ENCODE measurements at regions not wholly inside any gene's neighbourhood (a gene's known extent, or its start where the extent isn't known, plus 50 kb on each side); places are given as distances from the start of the nearest gene placed in this dataset.

DNA sequence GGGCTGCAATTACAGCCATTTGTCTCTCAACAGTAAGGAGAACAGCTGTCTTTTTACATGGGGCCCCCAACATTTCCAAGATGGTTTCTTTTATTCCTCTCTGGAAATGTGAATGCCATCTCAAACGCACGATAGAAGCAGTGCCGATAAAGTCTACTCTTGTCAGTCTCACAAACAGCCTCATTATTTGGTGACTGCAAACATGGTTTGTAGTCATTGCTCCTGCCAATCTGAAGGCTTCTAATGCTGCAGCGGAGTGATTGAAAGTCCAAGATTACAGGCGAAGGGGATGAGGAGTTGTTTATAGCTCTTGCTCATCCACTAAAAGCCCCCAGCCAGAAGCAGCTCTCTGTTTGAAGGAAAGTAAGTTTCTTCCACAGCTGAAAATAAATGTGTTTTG is 657.1 kb downstream of the CBLN4 start:
- Histone ChIP-seq H3K79me2 (ENCODE audit: insufficient read depth, low read length) (no peaks in the 10 kb centered on the region), H4K20me1 (ENCODE audit: insufficient read depth, low read length, poor library complexity, severe bottlenecking) (no peaks in the 10 kb centered on the region), H3F3A (ENCODE audit: low read depth) (no peaks in the 10 kb centered on the region), H3K9me2 (replicated peaks; ENCODE audit: low read depth, low read length) (no peaks in the 10 kb centered on the region), H3K4me3 (ENCODE audit: low read length, poor library complexity, severe bottlenecking) (no peak overlapping the region), H3K9me3 (ENCODE audit: insufficient read depth, low read depth, low read length) (no peaks in the 10 kb centered on the region), H3K27me3 (ENCODE audit: insufficient read depth, low read length, poor library complexity, severe bottlenecking) (no peaks in the 10 kb centered on the region), H3K9ac (ENCODE audit: low read depth, low read length, poor library complexity, severe bottlenecking) (no peak overlapping the region), H3K4me2 (ENCODE audit: low read depth, low read length, poor library complexity, severe bottlenecking) (no peak overlapping the region), H3K4me1 (ENCODE audit: insufficient read depth, low read length, poor library complexity, severe bottlenecking) (no peaks in the 10 kb centered on the region), H3K36me3 (ENCODE audit: insufficient read depth, low read length) (no peaks in the 10 kb centered on the region), H2AFZ (ENCODE audit: low read length) (no peak overlapping the region)
- TF ChIP-seq, protein P1, sequence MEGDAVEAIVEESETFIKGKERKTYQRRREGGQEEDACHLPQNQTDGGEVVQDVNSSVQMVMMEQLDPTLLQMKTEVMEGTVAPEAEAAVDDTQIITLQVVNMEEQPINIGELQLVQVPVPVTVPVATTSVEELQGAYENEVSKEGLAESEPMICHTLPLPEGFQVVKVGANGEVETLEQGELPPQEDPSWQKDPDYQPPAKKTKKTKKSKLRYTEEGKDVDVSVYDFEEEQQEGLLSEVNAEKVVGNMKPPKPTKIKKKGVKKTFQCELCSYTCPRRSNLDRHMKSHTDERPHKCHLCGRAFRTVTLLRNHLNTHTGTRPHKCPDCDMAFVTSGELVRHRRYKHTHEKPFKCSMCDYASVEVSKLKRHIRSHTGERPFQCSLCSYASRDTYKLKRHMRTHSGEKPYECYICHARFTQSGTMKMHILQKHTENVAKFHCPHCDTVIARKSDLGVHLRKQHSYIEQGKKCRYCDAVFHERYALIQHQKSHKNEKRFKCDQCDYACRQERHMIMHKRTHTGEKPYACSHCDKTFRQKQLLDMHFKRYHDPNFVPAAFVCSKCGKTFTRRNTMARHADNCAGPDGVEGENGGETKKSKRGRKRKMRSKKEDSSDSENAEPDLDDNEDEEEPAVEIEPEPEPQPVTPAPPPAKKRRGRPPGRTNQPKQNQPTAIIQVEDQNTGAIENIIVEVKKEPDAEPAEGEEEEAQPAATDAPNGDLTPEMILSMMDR (conservative IDR thresholded peaks at IDR 0.05; ENCODE audit: low read length) = no peak
- TF ChIP-seq EZH2phosphoT487 (IDR thresholded peaks at IDR 0.05; ENCODE audit: borderline replicate concordance) = no peak

DNA sequence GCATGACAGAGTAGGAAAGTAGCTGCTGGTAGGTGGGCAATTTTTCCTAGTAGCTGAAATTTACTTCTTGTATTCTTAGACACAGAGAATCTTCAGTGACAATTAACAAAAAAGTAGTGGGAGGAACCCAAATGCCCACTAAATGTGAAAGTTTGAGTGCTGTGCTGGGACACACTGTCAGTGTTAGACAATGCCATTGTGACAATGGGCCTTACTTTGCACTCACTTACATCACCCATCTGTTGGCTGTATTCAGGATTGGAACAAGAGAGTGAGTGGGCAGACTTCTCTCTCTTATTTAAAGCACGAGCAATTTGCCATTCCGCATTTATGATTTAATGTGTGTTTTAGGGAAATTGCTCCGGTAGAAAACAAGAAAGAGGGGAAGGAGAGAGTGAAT is 662.5 kb downstream of the CBLN4 start:
- H3K4me3 ChIP-seq (ENCODE audit: low read length, poor library complexity, severe bottlenecking) = no peak overlapping the region
- no peaks in the 10 kb centered on the region for H3K79me2 ChIP-seq (ENCODE audit: insufficient read depth, low read length)
- no peaks in the 10 kb centered on the region for H4K20me1 ChIP-seq (ENCODE audit: insufficient read depth, low read length, poor library complexity, severe bottlenecking)
- TF ChIP-seq EZH2phosphoT487 (IDR thresholded peaks at IDR 0.05; ENCODE audit: borderline replicate concordance) = no peak
- TF ChIP-seq, protein P1 (conservative IDR thresholded peaks at IDR 0.05; ENCODE audit: low read length) = no peak
- no peak overlapping the region for H3K4me2 ChIP-seq (ENCODE audit: low read depth, low read length, poor library complexity, severe bottlenecking)
- no peaks in the 10 kb centered on the region for H3K9me3 ChIP-seq (ENCODE audit: insufficient read depth, low read depth, low read length)
- no peaks in the 10 kb centered on the region for H3F3A ChIP-seq (ENCODE audit: low read depth)
- H3K9ac ChIP-seq (ENCODE audit: low read depth, low read length, poor library complexity, severe bottlenecking) = no peak overlapping the region
- no peaks in the 10 kb centered on the region for H3K9me2 ChIP-seq (replicated peaks; ENCODE audit: low read depth, low read length)
- no peak overlapping the region for H2AFZ ChIP-seq (ENCODE audit: low read length)
- H3K36me3 ChIP-seq (ENCODE audit: insufficient read depth, low read length) = no peaks in the 10 kb centered on the region
- H3K27me3 ChIP-seq (ENCODE audit: insufficient read depth, low read length, poor library complexity, severe bottlenecking) = no peaks in the 10 kb centered on the region
- no peaks in the 10 kb centered on the region for H3K4me1 ChIP-seq (ENCODE audit: insufficient read depth, low read length, poor library complexity, severe bottlenecking)

DNA sequence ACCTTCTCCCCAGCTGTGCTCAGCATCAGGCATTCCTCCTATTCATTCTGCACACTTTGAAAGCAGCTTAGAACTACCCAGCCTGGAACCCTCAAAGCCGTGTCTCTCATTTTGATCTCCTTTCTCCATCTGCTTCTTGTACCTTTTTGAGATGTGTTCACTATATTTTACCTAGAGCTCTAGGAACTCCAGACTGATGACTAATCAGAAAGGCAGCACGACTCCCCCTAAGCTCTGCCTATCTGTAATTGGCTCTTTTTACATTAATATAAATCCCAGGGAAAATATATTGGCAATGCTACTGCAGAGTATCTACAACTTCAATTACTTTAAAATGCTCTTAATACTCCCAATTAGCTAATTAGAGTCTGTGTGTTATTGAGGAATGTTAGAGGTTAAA is 671.5 kb downstream of the CBLN4 start:
- no peak overlapping the region for H3K4me2 ChIP-seq (ENCODE audit: low read depth, low read length, poor library complexity, severe bottlenecking)
- no peak overlapping the region for H2AFZ ChIP-seq (ENCODE audit: low read length)
- no peaks in the 10 kb centered on the region for H3K9me3 ChIP-seq (ENCODE audit: insufficient read depth, low read depth, low read length)
- no peak for TF ChIP-seq EZH2phosphoT487 (IDR thresholded peaks at IDR 0.05; ENCODE audit: borderline replicate concordance)
- TF ChIP-seq, protein P1 (conservative IDR thresholded peaks at IDR 0.05; ENCODE audit: low read length) = no peak
- H3K36me3 ChIP-seq (ENCODE audit: insufficient read depth, low read length) = no peaks in the 10 kb centered on the region
- H3K79me2 ChIP-seq (ENCODE audit: insufficient read depth, low read length) = no peaks in the 10 kb centered on the region
- no peak overlapping the region for H3K9ac ChIP-seq (ENCODE audit: low read depth, low read length, poor library complexity, severe bottlenecking)
- no peaks in the 10 kb centered on the region for H3F3A ChIP-seq (ENCODE audit: low read depth)
- no peaks in the 10 kb centered on the region for H3K27me3 ChIP-seq (ENCODE audit: insufficient read depth, low read length, poor library complexity, severe bottlenecking)
- H3K4me3 ChIP-seq (ENCODE audit: low read length, poor library complexity, severe bottlenecking) = no peak overlapping the region
- no peaks in the 10 kb centered on the region for H4K20me1 ChIP-seq (ENCODE audit: insufficient read depth, low read length, poor library complexity, severe bottlenecking)
- no peaks in the 10 kb centered on the region for H3K4me1 ChIP-seq (ENCODE audit: insufficient read depth, low read length, poor library complexity, severe bottlenecking)
- no peaks in the 10 kb centered on the region for H3K9me2 ChIP-seq (replicated peaks; ENCODE audit: low read depth, low read length)
